HG03354 (cell line): ENCODE measurements at regions not wholly inside any gene's neighbourhood (a gene's known extent, or its start where the extent isn't known, plus 50 kb on each side); places are given as distances from the start of the nearest gene placed in this dataset.

Experiments
- ATAC-seq: cut with Tn5 transposase; IDR thresholded peaks from one replicate; pipeline ENCODE4 v1.9.1; 2021; ENCODE audit warnings: mild to moderate bottlenecking; ENCODE audit not compliant: unreplicated experiment, poor library complexity, severe bottlenecking

- ATAC-seq: no peak
These were observed 490.8 kb downstream of the EPM2A start for GRCh38 chr6:145244349-145245100.

DNA sequence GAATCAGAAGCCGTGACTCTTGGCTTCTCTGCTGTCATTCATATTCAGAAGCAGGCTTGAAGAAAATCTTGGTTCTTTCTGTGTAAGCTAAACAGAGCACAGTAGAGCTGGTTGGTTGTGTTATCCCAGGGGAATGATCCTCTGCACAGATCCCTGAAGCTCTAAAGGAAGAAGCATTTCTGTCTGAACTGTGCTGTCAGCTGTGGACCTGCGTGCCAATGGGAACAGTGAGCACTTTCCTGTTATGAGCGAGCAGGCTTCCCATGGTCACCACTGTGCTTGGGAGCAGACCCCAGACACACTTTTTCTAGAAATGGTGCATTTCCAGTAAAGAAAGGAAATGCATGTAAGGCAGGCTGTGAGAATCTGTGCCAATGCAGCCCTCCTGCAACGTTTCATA, 490.2 kb downstream of the EPM2A start:
- no peak for ATAC-seq

DNA sequence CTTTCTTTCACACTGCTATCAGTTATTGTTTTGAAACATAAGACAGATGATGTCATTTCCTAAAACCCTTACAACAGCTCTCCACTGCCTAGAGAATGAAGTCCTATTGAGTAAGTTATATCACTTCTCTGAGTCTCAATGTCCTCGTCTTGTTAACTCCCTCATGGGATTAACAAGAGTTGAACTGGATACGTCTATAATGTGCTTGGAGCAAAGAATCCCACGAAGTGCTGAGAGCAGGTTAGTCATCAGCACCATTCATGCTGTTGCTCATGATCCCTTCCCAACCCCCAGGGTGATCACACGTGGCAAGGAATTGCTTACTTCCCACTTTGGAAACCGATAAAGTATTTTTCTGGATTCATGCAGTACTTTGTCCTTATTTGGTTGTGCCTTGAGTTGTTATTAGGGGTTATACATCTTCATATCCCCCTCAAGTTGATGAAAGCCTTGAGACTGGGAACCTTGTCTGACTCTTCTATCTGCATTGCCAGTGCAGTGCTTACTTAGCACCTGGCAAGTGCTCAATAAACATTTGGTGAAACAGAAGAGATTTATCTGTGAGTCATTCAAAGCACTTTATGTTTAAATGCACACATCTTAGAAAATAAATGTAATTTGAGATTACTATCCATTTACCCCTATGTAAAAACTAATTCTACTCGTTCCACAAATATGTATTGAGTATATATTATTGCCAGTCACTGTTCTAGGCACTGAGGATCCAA, 487.5 kb downstream of the EPM2A start:
- ATAC-seq: no peak

- ATAC-seq: no peak
These were observed 484.9 kb downstream of the EPM2A start for GRCh38 chr6:145250436-145250835.

DNA sequence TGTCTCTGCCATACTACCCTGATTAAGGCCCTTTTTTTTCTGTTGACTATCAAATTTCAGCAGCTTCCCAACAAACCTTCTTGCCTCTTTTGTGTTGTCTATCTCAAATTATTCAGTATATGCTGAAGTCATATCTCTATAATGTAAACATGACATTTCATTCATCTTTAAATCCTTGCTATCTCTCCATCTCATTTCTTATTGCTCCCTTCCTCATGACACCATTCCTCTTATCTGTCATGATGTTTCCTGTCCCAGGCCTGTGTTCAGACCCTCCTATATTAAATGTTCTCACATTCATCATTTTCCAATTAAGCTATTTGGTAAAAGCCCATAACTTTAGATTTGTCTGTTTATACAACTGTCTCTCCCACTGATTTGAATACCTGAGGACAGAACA, 482.6 kb downstream of the EPM2A start:
- no peak for ATAC-seq

GRCh38 chr6:145254649-145255401, 480.5 kb downstream of the EPM2A start:
- ATAC-seq: no peak

DNA sequence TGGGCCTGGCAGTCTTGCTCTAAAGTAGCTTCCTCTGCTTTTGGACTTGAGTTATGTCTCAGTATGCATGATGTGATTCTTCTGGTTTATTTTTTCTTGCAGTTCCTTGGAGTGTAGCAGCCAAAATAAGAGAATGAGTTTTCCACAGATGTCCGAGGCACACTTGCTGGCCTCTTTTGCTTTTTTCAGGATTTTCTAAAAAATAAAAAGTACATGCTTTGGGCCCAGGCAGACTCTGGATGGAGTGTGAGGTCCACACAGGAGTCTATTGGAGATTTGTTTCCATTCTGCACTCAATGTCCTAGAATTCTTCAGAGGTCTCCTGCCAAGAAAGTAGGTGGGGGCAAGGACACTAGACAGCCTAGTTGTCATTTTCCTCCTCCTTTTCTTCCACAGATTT, 477.6 kb downstream of the EPM2A start:
- no peak for ATAC-seq

DNA sequence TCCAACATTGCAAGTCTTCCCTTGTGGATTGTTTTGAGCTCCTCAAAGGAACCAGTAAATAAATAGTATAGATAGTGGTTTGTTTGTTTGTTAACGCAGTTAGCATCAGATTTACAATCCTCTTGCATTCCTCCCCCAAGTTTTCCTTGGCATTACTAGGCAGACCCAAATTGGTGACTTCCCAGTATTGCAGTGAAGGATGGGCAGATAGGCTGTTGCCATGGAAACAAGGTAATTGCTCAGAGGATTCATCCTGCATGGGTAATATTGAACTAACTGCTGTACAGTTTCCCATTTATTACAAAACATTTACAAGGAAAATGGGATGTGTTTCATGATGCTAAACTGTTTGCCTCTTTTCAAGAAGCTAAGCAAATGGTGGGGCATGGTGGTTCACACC, 477.2 kb downstream of the EPM2A start:
- ATAC-seq: no peak

- ATAC-seq: no peak
These were observed 474.7 kb downstream of the EPM2A start for GRCh38 chr6:145260484-145261175.

DNA sequence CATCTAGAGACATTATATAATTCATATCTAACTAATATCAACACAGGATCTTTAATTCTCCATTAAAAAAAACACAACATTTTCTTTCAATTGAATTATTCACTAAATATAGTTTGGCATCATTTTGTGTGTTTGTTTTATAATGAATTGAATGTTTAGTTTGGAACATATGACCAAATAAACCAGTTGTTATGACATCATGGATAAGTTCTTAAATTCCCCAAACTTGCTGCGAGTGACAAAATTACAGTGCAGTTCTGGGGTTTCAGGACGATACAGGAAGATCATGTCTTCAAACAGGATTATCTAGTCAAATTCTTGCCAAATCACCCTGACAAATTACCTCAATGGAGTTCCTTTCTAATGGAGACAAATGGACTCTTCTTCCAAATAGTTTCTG, 473.6 kb downstream of the EPM2A start:
- ATAC-seq: no peak

GRCh38 chr6:145262771-145263170, 472.5 kb downstream of the EPM2A start:
- ATAC-seq: no peak

- ATAC-seq: no peak
These were observed 471.5 kb downstream of the EPM2A start for GRCh38 chr6:145263778-145264211.

GRCh38 chr6:145266432-145267075, 468.8 kb downstream of the EPM2A start:
- ATAC-seq: no peak

GRCh38 chr6:145267076-145267867, 468.0 kb downstream of the EPM2A start:
- no peak for ATAC-seq

DNA sequence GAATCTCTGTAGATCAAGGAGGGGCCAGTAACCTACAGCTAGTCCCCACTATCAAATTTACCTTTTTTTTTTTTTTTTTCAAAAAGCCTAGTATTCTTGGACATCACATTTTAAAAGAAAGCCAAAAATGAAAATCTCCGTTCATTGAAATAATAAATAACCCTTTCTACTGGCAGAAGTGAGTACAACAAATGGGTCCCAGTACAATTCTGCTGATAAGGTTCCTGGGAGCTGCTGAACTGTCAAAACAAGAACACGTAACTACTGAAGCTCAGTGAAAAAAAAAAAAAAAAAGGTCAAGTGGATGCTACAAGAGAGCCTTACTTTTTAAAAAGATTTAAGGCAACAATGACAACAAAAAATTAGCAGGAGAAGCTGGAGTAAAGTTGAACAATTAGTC, 464.9 kb downstream of the EPM2A start:
- ATAC-seq: no peak

DNA sequence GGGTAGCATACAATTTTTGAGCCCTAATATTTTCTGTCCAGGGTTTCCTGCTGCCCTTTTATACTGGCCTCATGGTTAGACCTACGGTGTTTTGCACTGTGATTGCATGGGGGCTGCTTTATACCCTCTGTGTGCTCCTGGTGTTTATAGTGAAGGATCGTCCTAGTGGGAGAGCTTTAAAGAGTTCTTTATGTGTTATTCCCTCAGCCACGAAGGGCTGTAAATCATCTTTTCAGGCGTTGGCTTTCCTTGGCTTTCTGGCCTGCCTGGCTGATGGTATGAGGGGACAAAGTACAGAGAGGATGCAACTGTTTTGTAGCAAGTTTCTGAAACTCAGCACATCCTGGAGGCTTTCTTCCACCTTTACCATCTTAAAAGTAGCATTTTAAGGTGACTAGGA, 464.3 kb downstream of the EPM2A start:
- no peak for ATAC-seq

- no peak for ATAC-seq
These were observed 463.7 kb downstream of the EPM2A start for GRCh38 chr6:145271577-145271976.

DNA sequence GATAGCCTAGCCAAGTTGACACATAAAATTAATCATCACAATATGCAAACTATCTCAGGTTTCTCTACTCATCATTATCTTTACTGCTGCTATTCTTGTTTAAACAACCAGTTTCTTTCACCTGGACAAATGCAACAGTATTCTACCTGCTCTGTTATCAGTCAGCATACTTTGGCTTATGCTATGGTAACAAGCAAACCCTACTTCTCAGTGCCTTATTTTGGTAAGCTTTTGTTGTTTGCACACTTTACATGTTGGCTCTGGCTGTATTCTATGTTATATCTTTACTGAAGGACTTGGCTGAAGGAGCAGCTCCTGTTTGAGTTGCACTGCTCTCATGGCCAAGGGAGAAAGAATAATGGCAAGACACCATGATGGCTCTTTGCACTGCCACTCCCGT, 463.1 kb downstream of the EPM2A start:
- no peak for ATAC-seq

DNA sequence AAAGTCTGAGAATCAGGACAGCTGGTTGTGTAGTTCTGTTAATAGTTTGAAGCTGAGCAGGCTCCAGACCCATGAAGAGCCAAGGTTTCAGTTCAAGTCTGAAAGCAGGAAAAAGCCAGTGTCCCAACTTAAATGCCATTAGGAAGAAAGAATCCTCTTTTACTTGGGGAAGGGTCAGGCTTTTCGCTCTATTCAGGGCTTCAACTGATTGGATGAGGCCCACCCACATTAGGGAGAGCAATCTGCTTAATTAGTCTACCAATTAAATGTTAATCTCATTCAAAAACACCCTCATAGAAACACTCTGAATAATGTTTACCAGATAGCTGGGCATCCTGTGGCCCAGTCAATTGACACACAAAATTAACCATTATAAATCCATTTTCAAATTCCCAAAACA, 462.2 kb downstream of the EPM2A start:
- ATAC-seq: no peak
